Liver (tissue), 9 donors: ENCODE measurements at regions not wholly inside any gene's neighbourhood (a gene's known extent, or its start where the extent isn't known, plus 50 kb on each side); places are given as distances from the start of the nearest gene placed in this dataset. TPM values are rescaled to one million over a fixed set of nuclear protein-coding genes. Genes with fewer than 3 reads are reported as not detected.

ENCODE experiments used
- DNase-seq: peaks from one replicate; pipeline ENCODE4 v3.0.0-alpha.2; 2017; ENCODE audit warnings: low spot score
- H3K27ac ChIP-seq, 2 donors: one replicate each; pipeline ENCODE4 v1.7.0; 2013; ENCODE audit warnings: inconsistent platforms in 2 of 2, low read length in 2 of 2, control low read depth in 1 of 2, low read depth in 1 of 2, mild to moderate bottlenecking in 1 of 2
- H3K27me3 ChIP-seq, 4 donors: one replicate each; pipeline versions ENCODE4 v1.6.1 to v1.7.0; 2013; ENCODE audit warnings: low read length in 3 of 4, inconsistent platforms in 1 of 4, mild to moderate bottlenecking in 1 of 4, moderate library complexity in 1 of 4; ENCODE audit not compliant: control insufficient read depth in 4 of 4, insufficient read depth in 4 of 4
- H3K36me3 ChIP-seq, 4 donors: one replicate each; pipeline versions ENCODE4 v1.6.1 to v1.7.0; 2013; ENCODE audit warnings: low read length in 3 of 4, mild to moderate bottlenecking in 3 of 4, low read depth in 1 of 4, moderate library complexity in 1 of 4; ENCODE audit not compliant: control insufficient read depth in 4 of 4, insufficient read depth in 3 of 4
- H3K4me1 ChIP-seq, 4 donors: one replicate each; pipeline versions ENCODE4 v1.6.1 to v1.7.0; 2013; ENCODE audit warnings: low read length in 3 of 4, mild to moderate bottlenecking in 3 of 4, moderate library complexity in 1 of 4; ENCODE audit not compliant: control insufficient read depth in 4 of 4, insufficient read depth in 4 of 4
- H3K4me3 ChIP-seq, 3 donors: one replicate each; pipeline versions ENCODE4 v1.6.1 to v1.7.0; 2013; ENCODE audit warnings: low read length in 3 of 3, control low read depth in 1 of 3, low read depth in 1 of 3, mild to moderate bottlenecking in 1 of 3
- H3K9ac ChIP-seq, 2 donors: one replicate each; pipeline ENCODE4 v1.7.0; 2013; ENCODE audit warnings: low read length in 2 of 2, mild to moderate bottlenecking in 2 of 2, moderate library complexity in 2 of 2, control low read depth in 1 of 2, low read depth in 1 of 2
- H3K9me3 ChIP-seq, 4 donors: one replicate each; pipeline versions ENCODE4 v1.6.1 to v1.7.0; 2013; ENCODE audit warnings: low read length in 3 of 4; ENCODE audit not compliant: control insufficient read depth in 4 of 4
- JUND ChIP-seq, 2 donors: IDR thresholded peaks; 2 replicates each; pipeline ENCODE4 v1.6.1; 2016; ENCODE audit warnings: antibody characterized with exemption in 2 of 2
- RXRA ChIP-seq, 2 donors: IDR thresholded peaks; 2 replicates each; pipeline ENCODE4 v1.6.1; 2017 to 2018; ENCODE audit warnings: antibody characterized with exemption in 2 of 2, mild to moderate bottlenecking in 1 of 2
- WGBS: extraction: QIAGEN DNeasy Blood & Tissue Kit; methylation state at CpG from one replicate; pipeline ENCODE4 v1.1.7; 2013; 5-methylcytosine and 5-hydroxymethylcytosine counted together
- small RNA-seq: library from RNA; depleted of rRNA; stranded (forward); fragments of <200 nt; gene quantifications from one replicate; pipeline ENCODE3, GENCODE V24; 2014
- TF ChIP-seq, protein P1 (sequence below): fragments of 150-350 bp; IDR thresholded peaks from 2 replicates; pipeline ENCODE4 v1.5.1; 2017; ENCODE audit warnings: improper control_type of control experiment, low read depth, low read length; ENCODE audit not compliant: missing input control
- donor health status: healthy.
- donor health status: healthy.
- donor health status: healthy.
- donor health status: healthy.
- donor health status: healthy.

- WGBS, result 31% methylated on average over 1 of the region's 1 CpG
- no peaks in the 10 kb centered on the region for H3K36me3 ChIP-seq
- H3K9me3 ChIP-seq, result no peaks in the 10 kb centered on the region
- DNase-seq, result no peak
- no peaks in the 10 kb centered on the region for H3K27me3 ChIP-seq
- no peak overlapping the region for H3K27ac ChIP-seq
- TF ChIP-seq JUND (IDR thresholded peaks at IDR 0.05), result no peak
- peak in 1 of 2 donors; percentile 7 for TF ChIP-seq RXRA (IDR thresholded peaks at IDR 0.05)
- TF ChIP-seq, protein P1, sequence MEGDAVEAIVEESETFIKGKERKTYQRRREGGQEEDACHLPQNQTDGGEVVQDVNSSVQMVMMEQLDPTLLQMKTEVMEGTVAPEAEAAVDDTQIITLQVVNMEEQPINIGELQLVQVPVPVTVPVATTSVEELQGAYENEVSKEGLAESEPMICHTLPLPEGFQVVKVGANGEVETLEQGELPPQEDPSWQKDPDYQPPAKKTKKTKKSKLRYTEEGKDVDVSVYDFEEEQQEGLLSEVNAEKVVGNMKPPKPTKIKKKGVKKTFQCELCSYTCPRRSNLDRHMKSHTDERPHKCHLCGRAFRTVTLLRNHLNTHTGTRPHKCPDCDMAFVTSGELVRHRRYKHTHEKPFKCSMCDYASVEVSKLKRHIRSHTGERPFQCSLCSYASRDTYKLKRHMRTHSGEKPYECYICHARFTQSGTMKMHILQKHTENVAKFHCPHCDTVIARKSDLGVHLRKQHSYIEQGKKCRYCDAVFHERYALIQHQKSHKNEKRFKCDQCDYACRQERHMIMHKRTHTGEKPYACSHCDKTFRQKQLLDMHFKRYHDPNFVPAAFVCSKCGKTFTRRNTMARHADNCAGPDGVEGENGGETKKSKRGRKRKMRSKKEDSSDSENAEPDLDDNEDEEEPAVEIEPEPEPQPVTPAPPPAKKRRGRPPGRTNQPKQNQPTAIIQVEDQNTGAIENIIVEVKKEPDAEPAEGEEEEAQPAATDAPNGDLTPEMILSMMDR, result no peak
- no peaks in the 10 kb centered on the region for H3K4me1 ChIP-seq
- no peak overlapping the region for H3K4me3 ChIP-seq
- H3K9ac ChIP-seq, result no peak overlapping the region
Measured at GRCh38 chrX:74670028-74670427, 55.6 kb upstream of the RLIM start.

Small RNA genes in the stretch of these regions (small RNA-seq; reads per million reads assigned to genes)
- not detected for gene RNU6-330P
